ENCODE measurements at regions not wholly inside any gene's neighbourhood (a gene's known extent, or its start where the extent isn't known, plus 50 kb on each side); places are given as distances from the start of the nearest gene placed in this dataset.

GRCh38 chr15:57780471-57780870, 74.0 kb downstream of the POLR2M start:
- H3K9me3 ChIP-seq (ENCODE audit: insufficient read depth, low read depth, low read length), result no peaks in the 10 kb centered on the region
- no peak overlapping the region for H3K4me3 ChIP-seq (ENCODE audit: low read length, poor library complexity, severe bottlenecking)
- H2AFZ ChIP-seq (ENCODE audit: low read length), result no peak overlapping the region
- peaks cover 93% of the 10 kb centered on the region for H3K27me3 ChIP-seq (ENCODE audit: insufficient read depth, low read length, poor library complexity, severe bottlenecking)
- no peak overlapping the region for H3K4me2 ChIP-seq (ENCODE audit: low read depth, low read length, poor library complexity, severe bottlenecking)
- no peak for TF ChIP-seq CTCF (conservative IDR thresholded peaks at IDR 0.05; ENCODE audit: low read length)
- no peak for TF ChIP-seq EZH2phosphoT487 (IDR thresholded peaks at IDR 0.05; ENCODE audit: borderline replicate concordance)
- no peaks in the 10 kb centered on the region for H3K36me3 ChIP-seq (ENCODE audit: insufficient read depth, low read length)
- no peaks in the 10 kb centered on the region for H3K79me2 ChIP-seq (ENCODE audit: insufficient read depth, low read length)
- no peaks in the 10 kb centered on the region for H3F3A ChIP-seq (ENCODE audit: low read depth)
- no peaks in the 10 kb centered on the region for H3K9me2 ChIP-seq (replicated peaks; ENCODE audit: low read depth, low read length)
- H4K20me1 ChIP-seq (ENCODE audit: insufficient read depth, low read length, poor library complexity, severe bottlenecking), result no peaks in the 10 kb centered on the region
- H3K9ac ChIP-seq (ENCODE audit: low read depth, low read length, poor library complexity, severe bottlenecking), result no peak overlapping the region
- no peaks in the 10 kb centered on the region for H3K4me1 ChIP-seq (ENCODE audit: insufficient read depth, low read length, poor library complexity, severe bottlenecking)

GRCh38 chr15:57782731-57783130, 76.2 kb downstream of the POLR2M start:
- Histone ChIP-seq H3K4me2 (ENCODE audit: low read depth, low read length, poor library complexity, severe bottlenecking) (no peak overlapping the region), H3K4me3 (ENCODE audit: low read length, poor library complexity, severe bottlenecking) (no peak overlapping the region), H3K79me2 (ENCODE audit: insufficient read depth, low read length) (no peaks in the 10 kb centered on the region), H2AFZ (ENCODE audit: low read length) (no peak overlapping the region), H3K36me3 (ENCODE audit: insufficient read depth, low read length) (no peaks in the 10 kb centered on the region), H3F3A (ENCODE audit: low read depth) (no peaks in the 10 kb centered on the region), H3K9me3 (ENCODE audit: insufficient read depth, low read depth, low read length) (no peaks in the 10 kb centered on the region), H3K4me1 (ENCODE audit: insufficient read depth, low read length, poor library complexity, severe bottlenecking) (no peaks in the 10 kb centered on the region), H3K9me2 (replicated peaks; ENCODE audit: low read depth, low read length) (no peaks in the 10 kb centered on the region), H3K27me3 (ENCODE audit: insufficient read depth, low read length, poor library complexity, severe bottlenecking) (peaks cover 93% of the 10 kb centered on the region), H3K9ac (ENCODE audit: low read depth, low read length, poor library complexity, severe bottlenecking) (no peak overlapping the region), H4K20me1 (ENCODE audit: insufficient read depth, low read length, poor library complexity, severe bottlenecking) (no peaks in the 10 kb centered on the region)
- TF ChIP-seq EZH2phosphoT487 (IDR thresholded peaks at IDR 0.05; ENCODE audit: borderline replicate concordance), result no peak

GRCh38 chr15:57784081-57784511, 77.6 kb downstream of the POLR2M start:
- Histone ChIP-seq H3K27me3 (ENCODE audit: insufficient read depth, low read length, poor library complexity, severe bottlenecking) (peaks cover 93% of the 10 kb centered on the region), H3K4me3 (ENCODE audit: low read length, poor library complexity, severe bottlenecking) (no peak overlapping the region), H3K9ac (ENCODE audit: low read depth, low read length, poor library complexity, severe bottlenecking) (no peak overlapping the region), H3K9me2 (replicated peaks; ENCODE audit: low read depth, low read length) (no peaks in the 10 kb centered on the region), H4K20me1 (ENCODE audit: insufficient read depth, low read length, poor library complexity, severe bottlenecking) (no peaks in the 10 kb centered on the region), H3K36me3 (ENCODE audit: insufficient read depth, low read length) (no peaks in the 10 kb centered on the region), H3K4me2 (ENCODE audit: low read depth, low read length, poor library complexity, severe bottlenecking) (no peak overlapping the region), H3K4me1 (ENCODE audit: insufficient read depth, low read length, poor library complexity, severe bottlenecking) (no peaks in the 10 kb centered on the region), H2AFZ (ENCODE audit: low read length) (no peak overlapping the region), H3F3A (ENCODE audit: low read depth) (no peaks in the 10 kb centered on the region), H3K9me3 (ENCODE audit: insufficient read depth, low read depth, low read length) (no peaks in the 10 kb centered on the region), H3K79me2 (ENCODE audit: insufficient read depth, low read length) (no peaks in the 10 kb centered on the region)
- TF ChIP-seq EZH2phosphoT487 (IDR thresholded peaks at IDR 0.05; ENCODE audit: borderline replicate concordance) (no peak), CTCF (conservative IDR thresholded peaks at IDR 0.05; ENCODE audit: low read length) (no peak)

GRCh38 chr15:57785039-57785438, 78.5 kb downstream of the POLR2M start:
- Histone ChIP-seq H3K9me2 (replicated peaks; ENCODE audit: low read depth, low read length) (no peaks in the 10 kb centered on the region), H3K9ac (ENCODE audit: low read depth, low read length, poor library complexity, severe bottlenecking) (no peak overlapping the region), H3K9me3 (ENCODE audit: insufficient read depth, low read depth, low read length) (no peaks in the 10 kb centered on the region), H3K36me3 (ENCODE audit: insufficient read depth, low read length) (no peaks in the 10 kb centered on the region), H3K79me2 (ENCODE audit: insufficient read depth, low read length) (no peaks in the 10 kb centered on the region), H3K4me3 (ENCODE audit: low read length, poor library complexity, severe bottlenecking) (no peak overlapping the region), H3F3A (ENCODE audit: low read depth) (no peaks in the 10 kb centered on the region), H3K4me2 (ENCODE audit: low read depth, low read length, poor library complexity, severe bottlenecking) (no peak overlapping the region), H3K27me3 (ENCODE audit: insufficient read depth, low read length, poor library complexity, severe bottlenecking) (peaks cover 98% of the 10 kb centered on the region), H4K20me1 (ENCODE audit: insufficient read depth, low read length, poor library complexity, severe bottlenecking) (no peaks in the 10 kb centered on the region), H3K4me1 (ENCODE audit: insufficient read depth, low read length, poor library complexity, severe bottlenecking) (no peaks in the 10 kb centered on the region), H2AFZ (ENCODE audit: low read length) (no peak overlapping the region)
- TF ChIP-seq EZH2phosphoT487 (IDR thresholded peaks at IDR 0.05; ENCODE audit: borderline replicate concordance) (no peak), CTCF (conservative IDR thresholded peaks at IDR 0.05; ENCODE audit: low read length) (no peak)

Measured in Loucy (cell line).